ENCODE measurements at regions not wholly inside any gene's neighbourhood (a gene's known extent, or its start where the extent isn't known, plus 50 kb on each side); places are given as distances from the start of the nearest gene placed in this dataset.

DNA sequence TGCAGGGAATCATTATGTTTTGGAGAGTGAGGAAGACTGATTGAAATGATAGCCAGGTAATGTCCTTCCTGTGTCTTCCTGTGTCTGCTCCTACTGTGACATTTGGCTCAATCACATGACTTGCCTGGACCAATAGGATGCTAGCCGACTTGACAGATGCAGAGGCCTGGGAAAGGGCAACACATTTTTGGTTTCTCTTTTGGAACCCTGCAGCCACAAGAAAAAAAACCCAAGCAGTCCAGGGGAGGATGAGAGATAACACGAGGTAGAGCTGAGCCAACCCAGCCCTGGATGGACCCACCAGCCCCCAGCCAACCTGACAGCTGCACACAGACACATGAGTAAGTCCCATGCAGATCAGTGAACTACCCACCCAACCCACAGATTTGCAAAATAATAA is 256.1 kb upstream of the SMARCA2 start:
- intact Hi-C loops (cut with DNase I) = no loop called here
- no peaks in the 10 kb centered on the region for H3K9me3 ChIP-seq
- ATAC-seq (no peak), DNase-seq (no peak)
- no peaks in the 10 kb centered on the region for H3K27me3 ChIP-seq
- no peaks in the 10 kb centered on the region for H3K4me1 ChIP-seq
- no peak for TF ChIP-seq CTCF (IDR thresholded peaks at IDR 0.05)
- no peaks in the 10 kb centered on the region for H3K36me3 ChIP-seq
- no peak overlapping the region for H3K27ac ChIP-seq
- no peak overlapping the region for H3K4me3 ChIP-seq

- Histone ChIP-seq H3K27ac (no peak overlapping the region), H3K27me3 (no peaks in the 10 kb centered on the region), H3K9me3 (no peaks in the 10 kb centered on the region), H3K36me3 (no peaks in the 10 kb centered on the region), H3K4me1 (no peaks in the 10 kb centered on the region), H3K4me3 (no peak overlapping the region)
- ATAC-seq = no peak
- intact Hi-C loops (cut with DNase I) = no loop called here
- no peak for TF ChIP-seq CTCF (IDR thresholded peaks at IDR 0.05)
- no peak for DNase-seq
Observed at GRCh38 chr9:1759771-1760300, 255.3 kb upstream of the SMARCA2 start.

DNA sequence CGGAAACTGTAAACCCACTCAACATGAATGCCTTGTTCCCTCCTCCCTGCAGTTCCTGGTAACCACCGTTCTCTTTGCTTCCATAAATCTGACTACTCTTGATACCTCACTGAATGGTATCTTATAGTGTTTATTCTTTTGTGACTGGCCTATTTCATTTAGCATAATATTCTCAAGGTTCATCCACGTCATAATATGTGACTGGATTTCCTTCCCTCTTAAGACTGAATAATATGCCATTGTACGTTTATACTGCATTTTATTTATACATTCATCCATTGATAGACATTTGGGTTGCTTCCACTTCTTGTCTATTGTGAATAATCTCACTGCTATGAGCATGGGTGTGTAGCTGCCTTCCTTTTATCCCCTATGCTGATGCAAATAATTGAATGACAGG is 253.3 kb upstream of the SMARCA2 start:
- no peak for DNase-seq
- no peak overlapping the region for H3K4me3 ChIP-seq
- no peaks in the 10 kb centered on the region for H3K4me1 ChIP-seq
- H3K27ac ChIP-seq = no peak overlapping the region
- TF ChIP-seq CTCF (IDR thresholded peaks at IDR 0.05) = no peak
- no peaks in the 10 kb centered on the region for H3K36me3 ChIP-seq
- no peak for ATAC-seq
- no peaks in the 10 kb centered on the region for H3K27me3 ChIP-seq
- H3K9me3 ChIP-seq = no peaks in the 10 kb centered on the region
- intact Hi-C loops (cut with DNase I) = no loop called here

DNA sequence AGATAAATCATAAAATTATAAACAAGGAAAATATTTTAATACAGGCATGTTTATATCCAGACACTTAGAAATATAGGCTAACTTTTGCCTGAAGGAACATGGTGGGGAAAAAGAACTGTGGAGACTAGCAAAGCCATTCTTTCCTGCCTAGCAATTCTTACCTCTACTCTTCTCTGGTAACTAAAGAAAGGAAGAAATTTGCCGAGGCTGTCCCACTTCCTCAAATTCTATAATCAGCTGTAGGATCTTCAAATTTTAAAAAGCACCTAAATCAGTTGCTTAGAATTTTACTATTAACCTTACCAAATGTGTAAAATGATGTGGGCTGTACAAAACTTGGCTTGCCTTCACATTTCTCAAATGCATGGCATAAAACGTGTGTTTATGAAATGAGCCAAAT is 249.1 kb upstream of the SMARCA2 start:
- Histone ChIP-seq H3K9me3 (peaks cover 0 to 6% of the 10 kb centered on the region in 2 donors), H3K36me3 (no peaks in the 10 kb centered on the region), H3K27me3 (no peaks in the 10 kb centered on the region), H3K4me3 (no peak overlapping the region), H3K27ac (no peak overlapping the region), H3K4me1 (no peaks in the 10 kb centered on the region)
- intact Hi-C loops (cut with DNase I) = no loop called here
- ATAC-seq (no peak), DNase-seq (no peak)
- TF ChIP-seq CTCF (IDR thresholded peaks at IDR 0.05) = no peak

DNA sequence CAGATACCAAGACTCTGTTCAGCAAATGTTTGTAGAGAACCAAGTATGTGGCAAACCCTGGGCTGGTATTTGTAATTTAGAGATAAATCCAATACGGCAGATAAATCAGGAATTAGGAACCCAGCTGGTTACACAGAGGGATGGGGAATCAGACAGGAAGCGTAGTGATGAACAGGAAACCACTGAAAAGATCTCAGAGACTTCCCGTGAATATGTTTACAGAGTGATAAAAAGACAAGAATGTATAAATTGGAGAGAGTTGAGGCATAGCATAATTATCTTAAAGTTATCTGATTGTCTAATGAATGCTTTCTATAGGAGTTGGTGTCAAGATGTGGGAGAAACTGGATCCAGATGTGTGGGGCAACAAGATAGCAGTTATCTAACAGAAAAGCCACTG is 246.6 kb upstream of the SMARCA2 start:
- Histone ChIP-seq H3K36me3 (no peaks in the 10 kb centered on the region), H3K27me3 (no peaks in the 10 kb centered on the region), H3K9me3 (peaks cover 0 to 6% of the 10 kb centered on the region in 2 donors), H3K4me1 (no peaks in the 10 kb centered on the region), H3K27ac (no peak overlapping the region), H3K4me3 (no peak overlapping the region)
- ATAC-seq (no peak), DNase-seq (no peak)
- TF ChIP-seq CTCF (IDR thresholded peaks at IDR 0.05) = no peak
- intact Hi-C loops (cut with DNase I) = no loop called here

Measured in left lung (tissue), 4 donors.